ENCODE measurements at regions not wholly inside any gene's neighbourhood (a gene's known extent, or its start where the extent isn't known, plus 50 kb on each side); places are given as distances from the start of the nearest gene placed in this dataset.

- no peak overlapping the region for H3K9ac ChIP-seq
- H2AFZ ChIP-seq = no peak overlapping the region
- H3K27ac ChIP-seq = no peak overlapping the region
- no peak for TF ChIP-seq CTCF (IDR thresholded peaks at IDR 0.05)
- no peaks in the 10 kb centered on the region for H3K9me3 ChIP-seq (ENCODE audit: control insufficient read depth, low read length)
- no peaks in the 10 kb centered on the region for H3K4me1 ChIP-seq
- H3K4me2 ChIP-seq (ENCODE audit: low read length) = no peak overlapping the region
- H3K27me3 ChIP-seq (ENCODE audit: control insufficient read depth, insufficient read depth, low read length) = no peaks in the 10 kb centered on the region
- no peaks in the 10 kb centered on the region for H3K79me2 ChIP-seq
- no peak overlapping the region for H3K4me3 ChIP-seq (ENCODE audit: low read depth, low read length)
- H3K36me3 ChIP-seq (ENCODE audit: control insufficient read depth, insufficient read depth, low read length) = no peaks in the 10 kb centered on the region
These were observed 735.0 kb upstream of the PHF14 start for GRCh38 chr7:10238641-10239040.

- no peak overlapping the region for H3K4me3 ChIP-seq (ENCODE audit: low read depth, low read length)
These were observed 733.9 kb upstream of the PHF14 start for GRCh38 chr7:10239695-10240345.

GRCh38 chr7:10245406-10245805 lies 728.3 kb upstream of the PHF14 start:
- no peaks in the 10 kb centered on the region for H3K4me1 ChIP-seq
- no peak overlapping the region for H3K4me3 ChIP-seq (ENCODE audit: low read depth, low read length)
- H3K79me2 ChIP-seq = no peaks in the 10 kb centered on the region
- H3K9me3 ChIP-seq (ENCODE audit: control insufficient read depth, low read length) = no peaks in the 10 kb centered on the region
- H3K36me3 ChIP-seq (ENCODE audit: control insufficient read depth, insufficient read depth, low read length) = no peaks in the 10 kb centered on the region
- H2AFZ ChIP-seq = no peak overlapping the region
- H3K4me2 ChIP-seq (ENCODE audit: low read length) = no peak overlapping the region
- no peaks in the 10 kb centered on the region for H3K27me3 ChIP-seq (ENCODE audit: control insufficient read depth, insufficient read depth, low read length)
- no peak overlapping the region for H3K9ac ChIP-seq
- H3K27ac ChIP-seq = no peak overlapping the region
- no peak for TF ChIP-seq CTCF (IDR thresholded peaks at IDR 0.05)

More at GRCh38 chr7:10239695-10240345, 733.9 kb upstream of the PHF14 start:
- Histone ChIP-seq H3K4me2 (ENCODE audit: low read length) (no peak overlapping the region), H2AFZ (no peak overlapping the region), H3K27me3 (ENCODE audit: control insufficient read depth, insufficient read depth, low read length) (no peaks in the 10 kb centered on the region), H3K36me3 (ENCODE audit: control insufficient read depth, insufficient read depth, low read length) (no peaks in the 10 kb centered on the region), H3K79me2 (no peaks in the 10 kb centered on the region), H3K27ac (no peak overlapping the region), H3K4me1 (no peaks in the 10 kb centered on the region), H3K9ac (no peak overlapping the region), H3K9me3 (ENCODE audit: control insufficient read depth, low read length) (no peaks in the 10 kb centered on the region)
- no peak for TF ChIP-seq CTCF (IDR thresholded peaks at IDR 0.05)

GRCh38 chr7:10257438-10257837 lies 716.2 kb upstream of the PHF14 start:
- no peak for TF ChIP-seq CTCF (IDR thresholded peaks at IDR 0.05)
- H3K27ac ChIP-seq = no peak overlapping the region
- H3K27me3 ChIP-seq (ENCODE audit: control insufficient read depth, insufficient read depth, low read length) = no peaks in the 10 kb centered on the region
- no peak overlapping the region for H3K4me3 ChIP-seq (ENCODE audit: low read depth, low read length)
- H2AFZ ChIP-seq = no peak overlapping the region
- H3K79me2 ChIP-seq = no peaks in the 10 kb centered on the region
- no peaks in the 10 kb centered on the region for H3K36me3 ChIP-seq (ENCODE audit: control insufficient read depth, insufficient read depth, low read length)
- no peaks in the 10 kb centered on the region for H3K4me1 ChIP-seq
- no peak overlapping the region for H3K4me2 ChIP-seq (ENCODE audit: low read length)
- no peaks in the 10 kb centered on the region for H3K9me3 ChIP-seq (ENCODE audit: control insufficient read depth, low read length)
- no peak overlapping the region for H3K9ac ChIP-seq

GRCh38 chr7:10266976-10267375 lies 706.7 kb upstream of the PHF14 start:
- Histone ChIP-seq H3K4me2 (ENCODE audit: low read length) (no peak overlapping the region), H3K9me3 (ENCODE audit: control insufficient read depth, low read length) (no peaks in the 10 kb centered on the region), H3K27ac (no peak overlapping the region), H3K4me3 (ENCODE audit: low read depth, low read length) (no peak overlapping the region), H3K4me1 (no peaks in the 10 kb centered on the region), H3K79me2 (no peaks in the 10 kb centered on the region), H2AFZ (no peak overlapping the region), H3K27me3 (ENCODE audit: control insufficient read depth, insufficient read depth, low read length) (no peaks in the 10 kb centered on the region), H3K36me3 (ENCODE audit: control insufficient read depth, insufficient read depth, low read length) (no peaks in the 10 kb centered on the region), H3K9ac (no peak overlapping the region)
- TF ChIP-seq CTCF (IDR thresholded peaks at IDR 0.05) = no peak

Measured in parathyroid adenoma (tissue), 2 donors.